ENCODE measurements at regions not wholly inside any gene's neighbourhood (a gene's known extent, or its start where the extent isn't known, plus 50 kb on each side); places are given as distances from the start of the nearest gene placed in this dataset.
"Not testable (repeated sequence)": the region's sequence is repeated elsewhere in the genome, so short reads cannot be mapped to it uniquely, and the experiment has no call there.

DNA sequence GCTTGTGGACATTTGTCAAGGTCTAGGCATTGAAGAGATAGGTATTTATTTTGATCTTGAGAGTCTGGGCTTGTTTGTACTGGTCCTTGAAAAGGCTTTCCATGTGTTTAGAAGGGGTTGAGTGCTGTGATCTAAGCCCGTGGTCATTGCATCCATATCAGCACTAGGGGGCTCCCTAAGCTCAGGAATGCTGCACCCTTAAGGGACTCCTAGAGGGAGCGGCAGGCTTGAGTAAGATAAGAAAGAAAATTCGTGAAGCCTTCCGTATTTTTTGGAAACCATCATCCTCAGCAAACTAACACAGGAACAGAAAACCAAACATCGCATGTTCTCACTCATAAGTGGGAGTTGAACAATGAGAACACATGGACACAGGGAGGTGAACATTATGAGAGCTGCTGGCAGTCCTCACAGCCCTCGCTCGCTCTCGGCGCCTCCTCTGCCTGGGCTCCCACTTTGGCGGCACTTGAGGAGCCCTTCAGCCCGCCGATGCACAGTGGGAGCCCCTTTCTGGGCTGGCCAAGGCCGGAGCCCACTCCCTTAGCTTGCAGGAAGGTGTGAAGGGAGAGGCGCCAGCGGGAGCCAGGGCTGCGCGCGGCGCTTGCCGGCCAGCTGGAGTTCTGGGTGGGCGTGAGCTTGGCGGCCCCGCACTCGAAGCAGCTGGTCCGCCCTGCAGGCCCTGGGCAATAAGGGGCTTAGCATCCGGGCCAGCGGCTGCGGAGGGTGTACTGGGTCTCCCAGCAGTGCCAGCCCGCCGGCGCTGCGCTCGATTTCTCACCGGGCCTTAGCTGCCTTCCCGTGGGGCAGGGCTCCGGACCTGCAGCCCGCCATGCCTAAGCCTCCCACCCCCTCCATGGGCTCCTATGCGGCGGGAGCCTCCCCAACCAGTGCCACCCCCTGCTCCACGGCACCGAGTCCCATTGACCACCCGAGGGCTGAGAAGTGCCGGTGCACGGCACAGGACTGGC lies 201.2 kb upstream of the PCDH18 start:
- not testable (repeated sequence) for H2BK15ac ChIP-seq (ENCODE audit: low read length); DNase-seq (ENCODE audit: low spot score); H3K4ac ChIP-seq (ENCODE audit: low read length); H3K9ac ChIP-seq (ENCODE audit: low read depth, low read length, poor library complexity); H3K18ac ChIP-seq (ENCODE audit: low read length); H3K4me1 ChIP-seq (ENCODE audit: control insufficient read depth in 2 of 2, insufficient read depth in 1 of 2, low read depth in 1 of 2, low read length in 2 of 2); H3K36me3 ChIP-seq (replicated peaks in 1 of 2; ENCODE audit: control insufficient read depth in 2 of 2, insufficient read depth in 2 of 2, low read length in 2 of 2); H3K23ac ChIP-seq (ENCODE audit: low read depth, low read length, poor library complexity); H3K79me1 ChIP-seq (ENCODE audit: low read depth, low read length); H2BK120ac ChIP-seq (ENCODE audit: low read depth, low read length); H3K27me3 ChIP-seq (ENCODE audit: control insufficient read depth in 3 of 3, insufficient read depth in 3 of 3, low read depth in 1 of 3, low read length in 3 of 3); H3K27ac ChIP-seq (replicated peaks; ENCODE audit: low read length); H4K8ac ChIP-seq (ENCODE audit: low read depth, low read length); H3K4me3 ChIP-seq (ENCODE audit: low read length in 2 of 2); H2AK5ac ChIP-seq (ENCODE audit: low read depth, low read length); H2AFZ ChIP-seq (ENCODE audit: low read length); H2BK12ac ChIP-seq (ENCODE audit: low read length); H4K91ac ChIP-seq (ENCODE audit: low read depth, low read length, poor library complexity); H3K4me2 ChIP-seq (ENCODE audit: insufficient read depth, low read length, poor library complexity, severe bottlenecking); H3K14ac ChIP-seq (ENCODE audit: low read length); H2BK5ac ChIP-seq (ENCODE audit: low read length)
- WGBS, 2 donors (ENCODE audit: extremely low coverage in 2 of 2, insufficient read length in 2 of 2, insufficient replicate concordance in 1 of 2), result no CpG with 5 or more reads among the region's 44 CpGs
- peaks cover 2 to 11% of the 10 kb centered on the region in 2 donors for H3K9me3 ChIP-seq (replicated peaks in 1 of 2; ENCODE audit: control insufficient read depth in 2 of 2, insufficient read depth in 1 of 2, low read depth in 1 of 2, low read length in 2 of 2)

DNA sequence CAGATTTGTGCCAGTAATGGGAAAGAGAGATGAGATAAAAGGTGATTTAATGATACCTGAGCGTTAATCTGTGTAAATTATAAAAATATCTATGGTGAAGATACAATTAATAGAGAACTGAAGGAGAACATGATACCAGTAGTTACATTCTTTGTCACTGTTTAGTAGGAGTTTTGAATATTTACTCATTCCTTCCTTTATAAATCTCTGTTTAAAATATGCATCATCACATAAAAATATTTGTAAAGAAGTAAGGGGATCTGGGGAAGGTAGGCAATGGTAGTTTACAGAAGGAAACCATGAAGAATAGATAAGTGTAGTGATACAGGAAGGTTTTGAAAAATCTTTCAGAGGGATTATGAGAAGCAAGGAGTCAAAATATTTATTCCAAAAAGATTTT lies 190.6 kb upstream of the PCDH18 start:
- no peak overlapping the region for H2BK15ac ChIP-seq (ENCODE audit: low read length)
- H2BK12ac ChIP-seq (ENCODE audit: low read length), result no peak overlapping the region
- peaks cover 0 to 7% of the 10 kb centered on the region in 2 donors for H3K9me3 ChIP-seq (replicated peaks in 1 of 2; ENCODE audit: control insufficient read depth in 2 of 2, insufficient read depth in 1 of 2, low read depth in 1 of 2, low read length in 2 of 2)
- H2AFZ ChIP-seq (ENCODE audit: low read length), result no peak overlapping the region
- no peaks in the 10 kb centered on the region for H3K4me1 ChIP-seq (ENCODE audit: control insufficient read depth in 2 of 2, insufficient read depth in 1 of 2, low read depth in 1 of 2, low read length in 2 of 2)
- H3K4ac ChIP-seq (ENCODE audit: low read length), result no peak overlapping the region
- H3K27ac ChIP-seq (replicated peaks; ENCODE audit: low read length), result no peak overlapping the region
- WGBS, 2 donors (ENCODE audit: extremely low coverage in 2 of 2, insufficient read length in 2 of 2, insufficient replicate concordance in 1 of 2), result no CpG with 5 or more reads among the region's 1 CpG
- no peak for DNase-seq (ENCODE audit: low spot score)
- H2BK120ac ChIP-seq (ENCODE audit: low read depth, low read length), result no peak overlapping the region
- H2BK5ac ChIP-seq (ENCODE audit: low read length), result no peak overlapping the region
- no peaks in the 10 kb centered on the region for H3K27me3 ChIP-seq (ENCODE audit: control insufficient read depth in 3 of 3, insufficient read depth in 3 of 3, low read depth in 1 of 3, low read length in 3 of 3)
- H3K14ac ChIP-seq (ENCODE audit: low read length), result no peak overlapping the region
- no peaks in the 10 kb centered on the region for H3K36me3 ChIP-seq (replicated peaks in 1 of 2; ENCODE audit: control insufficient read depth in 2 of 2, insufficient read depth in 2 of 2, low read length in 2 of 2)
- no peak overlapping the region for H3K4me2 ChIP-seq (ENCODE audit: insufficient read depth, low read length, poor library complexity, severe bottlenecking)
- H4K8ac ChIP-seq (ENCODE audit: low read depth, low read length), result no peak overlapping the region
- H3K23ac ChIP-seq (ENCODE audit: low read depth, low read length, poor library complexity), result no peak overlapping the region
- H3K79me1 ChIP-seq (ENCODE audit: low read depth, low read length), result no peaks in the 10 kb centered on the region
- no peak overlapping the region for H3K18ac ChIP-seq (ENCODE audit: low read length)
- H2AK5ac ChIP-seq (ENCODE audit: low read depth, low read length), result no peak overlapping the region
- H4K91ac ChIP-seq (ENCODE audit: low read depth, low read length, poor library complexity), result no peak overlapping the region
- H3K4me3 ChIP-seq (ENCODE audit: low read length in 2 of 2), result no peak overlapping the region
- no peak overlapping the region for H3K9ac ChIP-seq (ENCODE audit: low read depth, low read length, poor library complexity)

DNA sequence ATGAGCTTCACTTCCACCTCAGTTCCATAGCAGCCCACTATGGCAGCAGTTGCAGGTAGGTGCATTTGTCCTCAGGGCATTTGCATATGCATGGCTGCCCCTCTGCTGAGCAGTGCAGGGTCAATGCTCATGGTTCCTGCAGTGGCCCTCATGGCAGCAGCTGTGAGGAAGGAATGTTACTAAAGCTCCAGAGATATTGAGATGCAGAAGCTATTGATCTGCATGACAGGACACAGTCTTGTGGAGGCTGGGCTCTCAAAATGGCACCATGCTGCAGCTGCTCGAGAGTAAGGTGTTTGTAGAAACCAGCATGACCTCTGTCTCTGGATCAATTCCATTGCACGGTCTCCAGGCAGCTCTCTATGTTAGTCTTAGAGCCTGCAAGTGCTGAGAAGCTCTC lies 179.2 kb upstream of the PCDH18 start:
- H2BK15ac ChIP-seq (ENCODE audit: low read length), result no peak overlapping the region
- WGBS, 2 donors (ENCODE audit: extremely low coverage in 2 of 2, insufficient read length in 2 of 2, insufficient replicate concordance in 1 of 2), result no CpG with 5 or more reads among the region's 2 CpGs
- H3K18ac ChIP-seq (ENCODE audit: low read length), result no peak overlapping the region
- no peak overlapping the region for H2BK5ac ChIP-seq (ENCODE audit: low read length)
- peak overlapping the region; percentile 47 for H2AFZ ChIP-seq (ENCODE audit: low read length)
- no peak overlapping the region for H3K27ac ChIP-seq (replicated peaks; ENCODE audit: low read length)
- no peak overlapping the region for H3K4me2 ChIP-seq (ENCODE audit: insufficient read depth, low read length, poor library complexity, severe bottlenecking)
- DNase-seq (ENCODE audit: low spot score), result no peak
- no peak overlapping the region for H2AK5ac ChIP-seq (ENCODE audit: low read depth, low read length)
- no peak overlapping the region for H3K9ac ChIP-seq (ENCODE audit: low read depth, low read length, poor library complexity)
- peaks cover 0 to 2% (median 0%) of the 10 kb centered on the region in 3 experiments for H3K27me3 ChIP-seq (ENCODE audit: control insufficient read depth in 3 of 3, insufficient read depth in 3 of 3, low read depth in 1 of 3, low read length in 3 of 3)
- no peak overlapping the region for H4K8ac ChIP-seq (ENCODE audit: low read depth, low read length)
- no peak overlapping the region for H3K4ac ChIP-seq (ENCODE audit: low read length)
- H3K14ac ChIP-seq (ENCODE audit: low read length), result no peak overlapping the region
- H2BK12ac ChIP-seq (ENCODE audit: low read length), result no peak overlapping the region
- H2BK120ac ChIP-seq (ENCODE audit: low read depth, low read length), result no peak overlapping the region
- H4K91ac ChIP-seq (ENCODE audit: low read depth, low read length, poor library complexity), result no peak overlapping the region
- no peaks in the 10 kb centered on the region for H3K9me3 ChIP-seq (replicated peaks in 1 of 2; ENCODE audit: control insufficient read depth in 2 of 2, insufficient read depth in 1 of 2, low read depth in 1 of 2, low read length in 2 of 2)
- H3K4me3 ChIP-seq (ENCODE audit: low read length in 2 of 2), result no peak overlapping the region
- H3K36me3 ChIP-seq (replicated peaks in 1 of 2; ENCODE audit: control insufficient read depth in 2 of 2, insufficient read depth in 2 of 2, low read length in 2 of 2), result no peaks in the 10 kb centered on the region
- peaks cover 0 to 2% of the 10 kb centered on the region in 2 donors for H3K4me1 ChIP-seq (ENCODE audit: control insufficient read depth in 2 of 2, insufficient read depth in 1 of 2, low read depth in 1 of 2, low read length in 2 of 2)
- H3K79me1 ChIP-seq (ENCODE audit: low read depth, low read length), result no peaks in the 10 kb centered on the region
- no peak overlapping the region for H3K23ac ChIP-seq (ENCODE audit: low read depth, low read length, poor library complexity)

DNA sequence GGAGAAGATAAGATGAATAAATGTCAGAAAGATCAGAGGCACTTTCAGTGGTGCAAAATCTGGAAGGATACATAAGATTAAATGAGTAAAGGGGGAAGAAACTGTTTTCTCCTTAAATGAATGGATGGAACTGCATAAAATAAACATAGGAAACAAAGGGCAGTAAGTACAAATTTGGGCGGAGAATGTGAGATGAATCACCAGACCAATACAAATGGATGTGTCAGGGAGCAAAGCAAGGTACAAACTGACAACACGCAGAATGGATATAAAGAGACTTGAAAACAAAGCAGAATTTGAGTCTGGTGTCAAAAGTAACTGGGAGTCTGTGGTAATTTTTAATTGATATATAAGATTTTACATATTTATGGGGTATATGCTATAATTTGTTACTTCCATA lies 175.3 kb upstream of the PCDH18 start:
- Histone ChIP-seq H2BK12ac (ENCODE audit: low read length) (no peak overlapping the region), H3K4ac (ENCODE audit: low read length) (no peak overlapping the region)

More for the DNA sequence above, 175.3 kb upstream of the PCDH18 start:
- H2BK120ac ChIP-seq (ENCODE audit: low read depth, low read length), result no peak overlapping the region
- no peak overlapping the region for H4K8ac ChIP-seq (ENCODE audit: low read depth, low read length)
- H3K9ac ChIP-seq (ENCODE audit: low read depth, low read length, poor library complexity), result no peak overlapping the region
- no CpG with 5 or more reads among the region's 2 CpGs for whole genome bisulfite sequencing, 2 donors (ENCODE audit: extremely low coverage in 2 of 2, insufficient read length in 2 of 2, insufficient replicate concordance in 1 of 2)
- H2BK5ac ChIP-seq (ENCODE audit: low read length), result no peak overlapping the region
- H3K27ac ChIP-seq (replicated peaks; ENCODE audit: low read length), result no peak overlapping the region
- no peak overlapping the region for H2BK15ac ChIP-seq (ENCODE audit: low read length)
- no peak overlapping the region for H2AK5ac ChIP-seq (ENCODE audit: low read depth, low read length)
- no peaks in the 10 kb centered on the region for H3K27me3 ChIP-seq (ENCODE audit: control insufficient read depth in 3 of 3, insufficient read depth in 3 of 3, low read depth in 1 of 3, low read length in 3 of 3)
- no peak overlapping the region for H3K14ac ChIP-seq (ENCODE audit: low read length)
- DNase-seq (ENCODE audit: low spot score), result no peak
- no peak overlapping the region for H4K91ac ChIP-seq (ENCODE audit: low read depth, low read length, poor library complexity)
- no peaks in the 10 kb centered on the region for H3K79me1 ChIP-seq (ENCODE audit: low read depth, low read length)
- H3K9me3 ChIP-seq (replicated peaks in 1 of 2; ENCODE audit: control insufficient read depth in 2 of 2, insufficient read depth in 1 of 2, low read depth in 1 of 2, low read length in 2 of 2), result no peaks in the 10 kb centered on the region
- H3K23ac ChIP-seq (ENCODE audit: low read depth, low read length, poor library complexity), result no peak overlapping the region
- no peak overlapping the region for H2AFZ ChIP-seq (ENCODE audit: low read length)
- no peak overlapping the region for H3K18ac ChIP-seq (ENCODE audit: low read length)
- H3K36me3 ChIP-seq (replicated peaks in 1 of 2; ENCODE audit: control insufficient read depth in 2 of 2, insufficient read depth in 2 of 2, low read length in 2 of 2), result no peaks in the 10 kb centered on the region
- no peak overlapping the region for H3K4me2 ChIP-seq (ENCODE audit: insufficient read depth, low read length, poor library complexity, severe bottlenecking)
- H3K4me3 ChIP-seq (ENCODE audit: low read length in 2 of 2), result no peak overlapping the region
- peaks cover 0 to 2% of the 10 kb centered on the region in 2 donors for H3K4me1 ChIP-seq (ENCODE audit: control insufficient read depth in 2 of 2, insufficient read depth in 1 of 2, low read depth in 1 of 2, low read length in 2 of 2)

All from neuronal stem cell (in vitro differentiated cells).